C4-2B (cell line): ENCODE measurements at regions not wholly inside any gene's neighbourhood (a gene's known extent, or its start where the extent isn't known, plus 50 kb on each side); places are given as distances from the start of the nearest gene placed in this dataset.

ENCODE experiments used
- CTCF ChIP-seq: fragments of 450-650 bp; conservative IDR thresholded peaks from 2 replicates; pipeline ENCODE4 v1.5.1; 2017; ENCODE audit warnings: mild to moderate bottlenecking
- ZFX ChIP-seq: fragments of 450-650 bp; IDR thresholded peaks from 2 replicates; pipeline ENCODE4 v1.6.1; 2017

GRCh38 chr10:123575105-123575504 is 91.0 kb upstream of the GPR26 start:
- no peak for TF ChIP-seq CTCF
- TF ChIP-seq ZFX, result no peak
